ENCODE measurements at regions not wholly inside any gene's neighbourhood (a gene's known extent, or its start where the extent isn't known, plus 50 kb on each side); places are given as distances from the start of the nearest gene placed in this dataset.

DNA sequence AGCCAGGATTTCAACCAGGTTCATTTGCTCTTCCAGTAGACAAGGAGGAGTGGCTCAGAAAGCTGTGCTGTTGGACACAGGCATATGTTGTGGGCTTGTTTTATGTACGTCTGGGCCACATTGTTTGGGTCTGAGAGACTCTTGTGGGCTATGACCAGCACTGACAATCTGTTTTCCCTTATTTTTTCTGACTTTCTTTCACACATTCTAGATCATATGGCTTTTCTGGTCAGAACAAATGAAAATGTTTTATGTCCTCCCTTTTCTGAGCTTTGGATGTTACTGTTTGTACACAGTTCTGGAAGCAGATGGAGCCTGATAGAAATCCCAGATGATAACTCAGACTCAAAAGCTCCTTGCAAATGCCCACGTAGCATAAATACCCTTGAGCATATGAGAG lies 85.8 kb upstream of the RGMA start:
- Mint-ChIP-seq H3K27ac (no peak overlapping the region), H3K4me1 (peaks cover 18% of the 10 kb centered on the region), H3K4me3 (no peak overlapping the region), H3K9me3 (peaks cover 17% of the 10 kb centered on the region), H3K27me3 (ENCODE audit: low read depth) (peaks cover 21% of the 10 kb centered on the region), H3K36me3 (peaks cover 14% of the 10 kb centered on the region)
- TF ChIP-seq, protein P1, sequence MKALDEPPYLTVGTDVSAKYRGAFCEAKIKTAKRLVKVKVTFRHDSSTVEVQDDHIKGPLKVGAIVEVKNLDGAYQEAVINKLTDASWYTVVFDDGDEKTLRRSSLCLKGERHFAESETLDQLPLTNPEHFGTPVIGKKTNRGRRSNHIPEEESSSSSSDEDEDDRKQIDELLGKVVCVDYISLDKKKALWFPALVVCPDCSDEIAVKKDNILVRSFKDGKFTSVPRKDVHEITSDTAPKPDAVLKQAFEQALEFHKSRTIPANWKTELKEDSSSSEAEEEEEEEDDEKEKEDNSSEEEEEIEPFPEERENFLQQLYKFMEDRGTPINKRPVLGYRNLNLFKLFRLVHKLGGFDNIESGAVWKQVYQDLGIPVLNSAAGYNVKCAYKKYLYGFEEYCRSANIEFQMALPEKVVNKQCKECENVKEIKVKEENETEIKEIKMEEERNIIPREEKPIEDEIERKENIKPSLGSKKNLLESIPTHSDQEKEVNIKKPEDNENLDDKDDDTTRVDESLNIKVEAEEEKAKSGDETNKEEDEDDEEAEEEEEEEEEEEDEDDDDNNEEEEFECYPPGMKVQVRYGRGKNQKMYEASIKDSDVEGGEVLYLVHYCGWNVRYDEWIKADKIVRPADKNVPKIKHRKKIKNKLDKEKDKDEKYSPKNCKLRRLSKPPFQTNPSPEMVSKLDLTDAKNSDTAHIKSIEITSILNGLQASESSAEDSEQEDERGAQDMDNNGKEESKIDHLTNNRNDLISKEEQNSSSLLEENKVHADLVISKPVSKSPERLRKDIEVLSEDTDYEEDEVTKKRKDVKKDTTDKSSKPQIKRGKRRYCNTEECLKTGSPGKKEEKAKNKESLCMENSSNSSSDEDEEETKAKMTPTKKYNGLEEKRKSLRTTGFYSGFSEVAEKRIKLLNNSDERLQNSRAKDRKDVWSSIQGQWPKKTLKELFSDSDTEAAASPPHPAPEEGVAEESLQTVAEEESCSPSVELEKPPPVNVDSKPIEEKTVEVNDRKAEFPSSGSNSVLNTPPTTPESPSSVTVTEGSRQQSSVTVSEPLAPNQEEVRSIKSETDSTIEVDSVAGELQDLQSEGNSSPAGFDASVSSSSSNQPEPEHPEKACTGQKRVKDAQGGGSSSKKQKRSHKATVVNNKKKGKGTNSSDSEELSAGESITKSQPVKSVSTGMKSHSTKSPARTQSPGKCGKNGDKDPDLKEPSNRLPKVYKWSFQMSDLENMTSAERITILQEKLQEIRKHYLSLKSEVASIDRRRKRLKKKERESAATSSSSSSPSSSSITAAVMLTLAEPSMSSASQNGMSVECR (CRISPR knock-in tag; IDR thresholded peaks at IDR 0.05; ENCODE audit: borderline replicate concordance), result no peak
- TF ChIP-seq, protein P2, sequence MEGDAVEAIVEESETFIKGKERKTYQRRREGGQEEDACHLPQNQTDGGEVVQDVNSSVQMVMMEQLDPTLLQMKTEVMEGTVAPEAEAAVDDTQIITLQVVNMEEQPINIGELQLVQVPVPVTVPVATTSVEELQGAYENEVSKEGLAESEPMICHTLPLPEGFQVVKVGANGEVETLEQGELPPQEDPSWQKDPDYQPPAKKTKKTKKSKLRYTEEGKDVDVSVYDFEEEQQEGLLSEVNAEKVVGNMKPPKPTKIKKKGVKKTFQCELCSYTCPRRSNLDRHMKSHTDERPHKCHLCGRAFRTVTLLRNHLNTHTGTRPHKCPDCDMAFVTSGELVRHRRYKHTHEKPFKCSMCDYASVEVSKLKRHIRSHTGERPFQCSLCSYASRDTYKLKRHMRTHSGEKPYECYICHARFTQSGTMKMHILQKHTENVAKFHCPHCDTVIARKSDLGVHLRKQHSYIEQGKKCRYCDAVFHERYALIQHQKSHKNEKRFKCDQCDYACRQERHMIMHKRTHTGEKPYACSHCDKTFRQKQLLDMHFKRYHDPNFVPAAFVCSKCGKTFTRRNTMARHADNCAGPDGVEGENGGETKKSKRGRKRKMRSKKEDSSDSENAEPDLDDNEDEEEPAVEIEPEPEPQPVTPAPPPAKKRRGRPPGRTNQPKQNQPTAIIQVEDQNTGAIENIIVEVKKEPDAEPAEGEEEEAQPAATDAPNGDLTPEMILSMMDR (IDR thresholded peaks at IDR 0.05), result no peak
- TF ChIP-seq NFE2L1 (CRISPR knock-in tag; IDR thresholded peaks at IDR 0.05), result no peak
- TF ChIP-seq CBFB (CRISPR knock-in tag; IDR thresholded peaks at IDR 0.05; ENCODE audit: low read depth), result no peak
- no peak for TF ChIP-seq TEAD4 (CRISPR knock-in tag; IDR thresholded peaks at IDR 0.05)
- TF ChIP-seq IRF2 (CRISPR knock-in tag; IDR thresholded peaks at IDR 0.05; ENCODE audit: borderline replicate concordance, low read depth), result no peak
- no peak for TF ChIP-seq NR3C1 (CRISPR knock-in tag; conservative IDR thresholded peaks at IDR 0.05; ENCODE audit: low read depth)
- TF ChIP-seq RELA (CRISPR knock-in tag; IDR thresholded peaks at IDR 0.05; ENCODE audit: borderline replicate concordance), result no peak
- TF ChIP-seq, protein P3, sequence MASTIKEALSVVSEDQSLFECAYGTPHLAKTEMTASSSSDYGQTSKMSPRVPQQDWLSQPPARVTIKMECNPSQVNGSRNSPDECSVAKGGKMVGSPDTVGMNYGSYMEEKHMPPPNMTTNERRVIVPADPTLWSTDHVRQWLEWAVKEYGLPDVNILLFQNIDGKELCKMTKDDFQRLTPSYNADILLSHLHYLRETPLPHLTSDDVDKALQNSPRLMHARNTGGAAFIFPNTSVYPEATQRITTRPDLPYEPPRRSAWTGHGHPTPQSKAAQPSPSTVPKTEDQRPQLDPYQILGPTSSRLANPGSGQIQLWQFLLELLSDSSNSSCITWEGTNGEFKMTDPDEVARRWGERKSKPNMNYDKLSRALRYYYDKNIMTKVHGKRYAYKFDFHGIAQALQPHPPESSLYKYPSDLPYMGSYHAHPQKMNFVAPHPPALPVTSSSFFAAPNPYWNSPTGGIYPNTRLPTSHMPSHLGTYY (CRISPR knock-in tag; IDR thresholded peaks at IDR 0.05), result no peak
- TF ChIP-seq, protein P4, sequence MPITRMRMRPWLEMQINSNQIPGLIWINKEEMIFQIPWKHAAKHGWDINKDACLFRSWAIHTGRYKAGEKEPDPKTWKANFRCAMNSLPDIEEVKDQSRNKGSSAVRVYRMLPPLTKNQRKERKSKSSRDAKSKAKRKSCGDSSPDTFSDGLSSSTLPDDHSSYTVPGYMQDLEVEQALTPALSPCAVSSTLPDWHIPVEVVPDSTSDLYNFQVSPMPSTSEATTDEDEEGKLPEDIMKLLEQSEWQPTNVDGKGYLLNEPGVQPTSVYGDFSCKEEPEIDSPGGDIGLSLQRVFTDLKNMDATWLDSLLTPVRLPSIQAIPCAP (CRISPR knock-in tag; IDR thresholded peaks at IDR 0.05), result no peak
- TF ChIP-seq NR2C2 (CRISPR knock-in tag; IDR thresholded peaks at IDR 0.05), result no peak
- no peak for TF ChIP-seq SMAD4 (CRISPR knock-in tag; IDR thresholded peaks at IDR 0.05)
- TF ChIP-seq, protein P5, sequence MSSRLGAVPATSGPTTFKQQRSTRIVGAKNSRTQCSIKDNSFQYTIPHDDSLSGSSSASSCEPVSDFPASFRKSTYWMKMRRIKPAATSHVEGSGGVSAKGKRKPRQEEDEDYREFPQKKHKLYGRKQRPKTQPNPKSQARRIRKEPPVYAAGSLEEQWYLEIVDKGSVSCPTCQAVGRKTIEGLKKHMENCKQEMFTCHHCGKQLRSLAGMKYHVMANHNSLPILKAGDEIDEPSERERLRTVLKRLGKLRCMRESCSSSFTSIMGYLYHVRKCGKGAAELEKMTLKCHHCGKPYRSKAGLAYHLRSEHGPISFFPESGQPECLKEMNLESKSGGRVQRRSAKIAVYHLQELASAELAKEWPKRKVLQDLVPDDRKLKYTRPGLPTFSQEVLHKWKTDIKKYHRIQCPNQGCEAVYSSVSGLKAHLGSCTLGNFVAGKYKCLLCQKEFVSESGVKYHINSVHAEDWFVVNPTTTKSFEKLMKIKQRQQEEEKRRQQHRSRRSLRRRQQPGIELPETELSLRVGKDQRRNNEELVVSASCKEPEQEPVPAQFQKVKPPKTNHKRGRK (CRISPR knock-in tag; IDR thresholded peaks at IDR 0.05; ENCODE audit: borderline replicate concordance), result no peak
- ATAC-seq, result no peak
- CTCF ChIA-PET, result no interaction called here
- POLR2A ChIA-PET, result interaction anchor here (0.6 kb wide), 1 partner anchor 306 kb away, joined by 3 read pairs; no protein-coding TSS in a partner anchor
- DNase-seq (ENCODE audit: low spot score), result no peak

DNA sequence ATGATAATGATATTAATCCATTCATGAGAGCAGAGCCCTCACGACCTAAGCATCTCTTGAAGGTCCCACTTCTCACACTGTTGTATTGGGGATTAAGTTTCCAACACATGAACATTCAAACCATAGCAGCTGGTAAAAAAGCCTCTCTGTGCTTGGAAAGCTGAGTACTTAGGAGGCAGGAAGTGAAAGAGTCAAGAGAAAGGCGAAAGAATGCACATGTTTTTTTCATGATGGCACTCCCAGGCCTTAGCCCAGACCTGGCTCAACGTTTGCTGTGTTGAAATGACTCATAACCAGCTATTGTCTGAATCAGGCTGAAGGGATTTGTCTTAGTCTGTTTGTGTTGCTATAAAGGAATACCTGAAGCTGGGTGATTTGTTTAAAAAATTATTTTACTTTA lies 84.4 kb upstream of the RGMA start:
- no peak for DNase-seq (ENCODE audit: low spot score)
- Mint-ChIP-seq H3K27ac (no peak overlapping the region), H3K4me3 (no peak overlapping the region), H3K9me3 (peaks cover 18% of the 10 kb centered on the region), H3K27me3 (ENCODE audit: low read depth) (peaks cover 21% of the 10 kb centered on the region), H3K4me1 (peaks cover 5% of the 10 kb centered on the region), H3K36me3 (peaks cover 14% of the 10 kb centered on the region)
- ChIA-PET CTCF (interaction anchor here (0.6 kb wide), 1 partner anchor 299 kb away, joined by 3 read pairs; no protein-coding TSS in a partner anchor), POLR2A (no interaction called here)
- ATAC-seq, result no peak
- TF ChIP-seq ZNF138 (CRISPR knock-in tag; conservative IDR thresholded peaks at IDR 0.05), result no peak
- TF ChIP-seq FOXP1 (CRISPR knock-in tag; IDR thresholded peaks at IDR 0.05; ENCODE audit: borderline replicate concordance), result no peak
- TF ChIP-seq, protein P6, sequence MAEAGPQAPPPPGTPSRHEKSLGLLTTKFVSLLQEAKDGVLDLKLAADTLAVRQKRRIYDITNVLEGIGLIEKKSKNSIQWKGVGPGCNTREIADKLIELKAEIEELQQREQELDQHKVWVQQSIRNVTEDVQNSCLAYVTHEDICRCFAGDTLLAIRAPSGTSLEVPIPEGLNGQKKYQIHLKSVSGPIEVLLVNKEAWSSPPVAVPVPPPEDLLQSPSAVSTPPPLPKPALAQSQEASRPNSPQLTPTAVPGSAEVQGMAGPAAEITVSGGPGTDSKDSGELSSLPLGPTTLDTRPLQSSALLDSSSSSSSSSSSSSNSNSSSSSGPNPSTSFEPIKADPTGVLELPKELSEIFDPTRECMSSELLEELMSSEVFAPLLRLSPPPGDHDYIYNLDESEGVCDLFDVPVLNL (CRISPR knock-in tag; IDR thresholded peaks at IDR 0.05; ENCODE audit: borderline replicate concordance, low read depth), result no peak
- no peak for TF ChIP-seq SMAD3 (CRISPR knock-in tag; IDR thresholded peaks at IDR 0.05; ENCODE audit: borderline replicate concordance)
- TF ChIP-seq, protein P5 (CRISPR knock-in tag; IDR thresholded peaks at IDR 0.05; ENCODE audit: borderline replicate concordance), result no peak
- TF ChIP-seq, protein P7, sequence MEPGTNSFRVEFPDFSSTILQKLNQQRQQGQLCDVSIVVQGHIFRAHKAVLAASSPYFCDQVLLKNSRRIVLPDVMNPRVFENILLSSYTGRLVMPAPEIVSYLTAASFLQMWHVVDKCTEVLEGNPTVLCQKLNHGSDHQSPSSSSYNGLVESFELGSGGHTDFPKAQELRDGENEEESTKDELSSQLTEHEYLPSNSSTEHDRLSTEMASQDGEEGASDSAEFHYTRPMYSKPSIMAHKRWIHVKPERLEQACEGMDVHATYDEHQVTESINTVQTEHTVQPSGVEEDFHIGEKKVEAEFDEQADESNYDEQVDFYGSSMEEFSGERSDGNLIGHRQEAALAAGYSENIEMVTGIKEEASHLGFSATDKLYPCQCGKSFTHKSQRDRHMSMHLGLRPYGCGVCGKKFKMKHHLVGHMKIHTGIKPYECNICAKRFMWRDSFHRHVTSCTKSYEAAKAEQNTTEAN (CRISPR knock-in tag; IDR thresholded peaks at IDR 0.05), result no peak
- TF ChIP-seq ZNF423 (CRISPR knock-in tag; IDR thresholded peaks at IDR 0.05), result no peak
- no peak for TF ChIP-seq TEAD4 (CRISPR knock-in tag; IDR thresholded peaks at IDR 0.05)
- no peak for TF ChIP-seq ZNF396 (CRISPR knock-in tag; IDR thresholded peaks at IDR 0.05; ENCODE audit: borderline replicate concordance)
